CD4-positive, alpha-beta T cell treated with Interferon alpha-2 for 1 hour (primary cell): ENCODE measurements at regions not wholly inside any gene's neighbourhood (a gene's known extent, or its start where the extent isn't known, plus 50 kb on each side); places are given as distances from the start of the nearest gene placed in this dataset.

Experiments used
- DNase-seq, 2 donors: peaks; one replicate each; pipeline ENCODE4 v3.0.0-alpha.2; 2020 to 2022

GRCh38 chr6:14806101-14806500, 439.8 kb upstream of the JARID2 start:
- no peak for DNase-seq

GRCh38 chr6:14807130-14807529, 438.7 kb upstream of the JARID2 start:
- no peak for DNase-seq

GRCh38 chr6:14807971-14808370, 437.9 kb upstream of the JARID2 start:
- no peak for DNase-seq

GRCh38 chr6:14810021-14810420, 435.8 kb upstream of the JARID2 start:
- no peak for DNase-seq

GRCh38 chr6:14811775-14812428, 434.0 kb upstream of the JARID2 start:
- no peak for DNase-seq

GRCh38 chr6:14814016-14814415, 431.9 kb upstream of the JARID2 start:
- no peak for DNase-seq

- DNase-seq: no peak
These were observed 429.6 kb upstream of the JARID2 start for GRCh38 chr6:14816116-14816859.

- no peak for DNase-seq
These were observed 428.8 kb upstream of the JARID2 start for GRCh38 chr6:14817074-14817473.

- DNase-seq: no peak
These were observed 427.4 kb upstream of the JARID2 start for GRCh38 chr6:14818422-14818884.

- DNase-seq: no peak
These were observed 426.9 kb upstream of the JARID2 start for GRCh38 chr6:14819001-14819400.

- DNase-seq: no peak
These were observed 425.9 kb upstream of the JARID2 start for GRCh38 chr6:14819840-14820420.

GRCh38 chr6:14822012-14822553, 423.8 kb upstream of the JARID2 start:
- DNase-seq: no peak

- DNase-seq: no peak
These were observed 423.2 kb upstream of the JARID2 start for GRCh38 chr6:14822679-14823078.

- no peak for DNase-seq
These were observed 421.8 kb upstream of the JARID2 start for GRCh38 chr6:14824060-14824459.

- no peak for DNase-seq
These were observed 421.2 kb upstream of the JARID2 start for GRCh38 chr6:14824484-14825275.

- DNase-seq: no peak
These were observed 419.4 kb upstream of the JARID2 start for GRCh38 chr6:14826456-14826855.

GRCh38 chr6:14827354-14827753, 418.5 kb upstream of the JARID2 start:
- no peak for DNase-seq

GRCh38 chr6:14828201-14828611, 417.7 kb upstream of the JARID2 start:
- DNase-seq: no peak

- no peak for DNase-seq
These were observed 414.8 kb upstream of the JARID2 start for GRCh38 chr6:14831070-14831469.

- no peak for DNase-seq
These were observed 413.9 kb upstream of the JARID2 start for GRCh38 chr6:14831937-14832336.

- no peak for DNase-seq
These were observed 413.4 kb upstream of the JARID2 start for GRCh38 chr6:14832427-14832826.

GRCh38 chr6:14834851-14835530, 410.9 kb upstream of the JARID2 start:
- no peak for DNase-seq
